Upper lobe of left lung (tissue), 6 donors: ENCODE measurements at regions not wholly inside any gene's neighbourhood (a gene's known extent, or its start where the extent isn't known, plus 50 kb on each side); places are given as distances from the start of the nearest gene placed in this dataset.

Experiments
- ATAC-seq, 2 donors: fragments of 200-7000 bp; cut with Tn5 transposase; one replicate each; pipeline ENCODE4 v1.9.1; 2022; ENCODE audit warnings: mild to moderate bottlenecking in 2 of 2, moderate library complexity in 2 of 2; ENCODE audit not compliant: low FRiP score in 2 of 2
- DNase-seq, 2 donors: peaks; one replicate each; pipeline ENCODE4 v3.0.0-alpha.2; 2019 to 2020
- H3K27ac ChIP-seq, 4 donors: fragments of 200-600 bp; sonication (generic); one replicate each; pipeline ENCODE4 v1.5.1; 2016 to 2019
- H3K27me3 ChIP-seq, 4 donors: fragments of 200-600 bp; sonication (generic); one replicate each; pipeline ENCODE4 v1.5.1; 2017 to 2019
- H3K36me3 ChIP-seq, 4 donors: fragments of 200-600 bp; sonication (generic); one replicate each; pipeline ENCODE4 v1.5.1; 2016 to 2019
- H3K4me1 ChIP-seq, 4 donors: fragments of 200-600 bp; sonication (generic); one replicate each; pipeline ENCODE4 v1.5.1; 2018 to 2019
- H3K4me3 ChIP-seq, 4 donors: fragments of 200-600 bp; sonication (generic); one replicate each; pipeline ENCODE4 v1.5.1; 2017 to 2019; ENCODE audit warnings: mild to moderate bottlenecking in 2 of 4, moderate library complexity in 1 of 4
- H3K9me3 ChIP-seq, 4 donors: fragments of 200-600 bp; sonication (generic); one replicate each; pipeline ENCODE4 v1.5.1; 2018 to 2019
- CTCF ChIP-seq, 6 experiments: fragments of 450-650 bp in 4 of 6; fragments of 200-600 bp in 2 of 6; sonication (generic) in 2 of 6; IDR thresholded peaks; one replicate each; pipeline ENCODE4 v1.5.1; 2016 to 2019; ENCODE audit warnings: antibody characterized with exemption in 6 of 6
- EP300 ChIP-seq, 4 donors: sonication (generic); formaldehyde crosslinking; IDR thresholded peaks; one replicate each; pipeline ENCODE4 v1.5.1; 2017; ENCODE audit warnings: antibody characterized with exemption in 4 of 4, control low read depth in 2 of 4
- POLR2A ChIP-seq, 4 donors: fragments of 450-650 bp; IDR thresholded peaks; one replicate each; pipeline ENCODE4 v1.5.1; 2016 to 2017; ENCODE audit warnings: antibody characterized with exemption in 4 of 4, mild to moderate bottlenecking in 2 of 4
- POLR2AphosphoS5 ChIP-seq, 2 donors: sonication (generic); formaldehyde crosslinking; IDR thresholded peaks; one replicate each; pipeline ENCODE4 v1.5.1; 2017; ENCODE audit warnings: antibody characterized with exemption in 2 of 2
- WGBS, 2 donors: methylation state at CpG; one replicate each; pipeline ENCODE4 v1.1.5; 2017 to 2018; 5-methylcytosine and 5-hydroxymethylcytosine counted together
- donor health status: DM: no; HTN: no; CAD: no; lungs with moderate emphysema.
- donor health status: DM: no; HTN: yes; CAD: no; lungs with severe emphysema.

- Histone ChIP-seq H3K36me3 (no peaks in the 10 kb centered on the region), H3K4me1 (no peaks in the 10 kb centered on the region), H3K4me3 (no peak overlapping the region), H3K27ac (no peak overlapping the region), H3K9me3 (no peaks in the 10 kb centered on the region), H3K27me3 (no peaks in the 10 kb centered on the region)
- DNase-seq (no peak), ATAC-seq (no peak)
- TF ChIP-seq POLR2A (IDR thresholded peaks at IDR 0.05) (no peak), CTCF (IDR thresholded peaks at IDR 0.05) (no peak), POLR2AphosphoS5 (IDR thresholded peaks at IDR 0.05) (no peak), EP300 (IDR thresholded peaks at IDR 0.05) (no peak)
These were observed 389.8 kb upstream of the KCNMB2 start for GRCh38 chr3:178146406-178146831.

GRCh38 chr3:178147001-178147400, 389.2 kb upstream of the KCNMB2 start:
- no peaks in the 10 kb centered on the region for H3K27me3 ChIP-seq
- H3K9me3 ChIP-seq = no peaks in the 10 kb centered on the region
- no peak overlapping the region for H3K4me3 ChIP-seq
- no peaks in the 10 kb centered on the region for H3K36me3 ChIP-seq
- DNase-seq (no peak), ATAC-seq (no peak)
- H3K4me1 ChIP-seq = no peaks in the 10 kb centered on the region
- no peak overlapping the region for H3K27ac ChIP-seq
- TF ChIP-seq POLR2AphosphoS5 (IDR thresholded peaks at IDR 0.05) (no peak), POLR2A (IDR thresholded peaks at IDR 0.05) (no peak), EP300 (IDR thresholded peaks at IDR 0.05) (no peak), CTCF (IDR thresholded peaks at IDR 0.05) (no peak)

- ATAC-seq (no peak), DNase-seq (no peak)
- H3K27me3 ChIP-seq = no peaks in the 10 kb centered on the region
- no peaks in the 10 kb centered on the region for H3K4me1 ChIP-seq
- no peaks in the 10 kb centered on the region for H3K9me3 ChIP-seq
- no peak overlapping the region for H3K4me3 ChIP-seq
- WGBS, 2 donors = 88% methylated on average over 8 of the region's 8 CpGs
- TF ChIP-seq EP300 (IDR thresholded peaks at IDR 0.05) = no peak
- no peak for TF ChIP-seq POLR2A (IDR thresholded peaks at IDR 0.05)
- H3K36me3 ChIP-seq = no peaks in the 10 kb centered on the region
- H3K27ac ChIP-seq = no peak overlapping the region
These were observed 384.0 kb upstream of the KCNMB2 start for GRCh38 chr3:178152031-178152806.

- Histone ChIP-seq H3K4me3 (no peak overlapping the region), H3K4me1 (no peaks in the 10 kb centered on the region), H3K9me3 (no peaks in the 10 kb centered on the region), H3K36me3 (no peaks in the 10 kb centered on the region), H3K27ac (no peak overlapping the region), H3K27me3 (no peaks in the 10 kb centered on the region)
- DNase-seq (no peak), ATAC-seq (no peak)
- TF ChIP-seq POLR2A (IDR thresholded peaks at IDR 0.05) (no peak), EP300 (IDR thresholded peaks at IDR 0.05) (no peak), POLR2AphosphoS5 (IDR thresholded peaks at IDR 0.05) (no peak), CTCF (IDR thresholded peaks at IDR 0.05) (no peak)
These were observed 383.2 kb upstream of the KCNMB2 start for GRCh38 chr3:178152988-178153387.

- ATAC-seq = no peak
- no peak for DNase-seq
- Histone ChIP-seq H3K9me3 (no peaks in the 10 kb centered on the region), H3K36me3 (no peaks in the 10 kb centered on the region), H3K27me3 (no peaks in the 10 kb centered on the region), H3K27ac (no peak overlapping the region), H3K4me3 (no peak overlapping the region), H3K4me1 (peaks cover 0 to 5% (median 0%) of the 10 kb centered on the region in 4 donors)
- WGBS, 2 donors = 98 to 100% methylated on average over 2 of the region's 2 CpGs
- TF ChIP-seq CTCF (IDR thresholded peaks at IDR 0.05) (no peak), POLR2A (IDR thresholded peaks at IDR 0.05) (no peak), EP300 (IDR thresholded peaks at IDR 0.05) (no peak), POLR2AphosphoS5 (IDR thresholded peaks at IDR 0.05) (no peak)
These were observed 380.7 kb upstream of the KCNMB2 start for GRCh38 chr3:178155521-178155920.
